HCT116 (cell line): ENCODE measurements at regions not wholly inside any gene's neighbourhood (a gene's known extent, or its start where the extent isn't known, plus 50 kb on each side); places are given as distances from the start of the nearest gene placed in this dataset.

Experiments used
- ATAC-seq: fragments of 200-7000 bp; cut with Tn5 transposase; 2 replicates; pipeline ENCODE4 v1.9.1; 2020; ENCODE audit warnings: mild to moderate bottlenecking, moderate library complexity
- BruUV-seq: library from RNA; stranded (reverse); fragments of 400-500 nt; replicated peaks from 2 replicates; lab custom pipeline; 2021; lab: Mats Ljungman, UMichigan
- CTCF ChIA-PET: fragments of 300-600 bp; sonication (Branson Sonifier 250); formaldehyde crosslinking; loops from one replicate; lab custom pipeline; 2021; ENCODE audit warnings: antibody characterized with exemption; lab: Charles Lee
- POLR2A ChIA-PET: fragments of 300-600, 350-600 bp; sonication (Branson Sonifier 250); formaldehyde crosslinking; loops from one replicate; lab custom pipeline; 2021; ENCODE audit warnings: antibody characterized with exemption; lab: Charles Lee
- RAD21 ChIA-PET, 2 experiments: fragments of 300-600 bp; sonication (Branson Sonifier 250); formaldehyde crosslinking; loops; one replicate each; lab custom pipeline; 2023; ENCODE audit warnings: low total read pairs in 2 of 2; ENCODE audit not compliant: uncharacterized antibody in 2 of 2, unreplicated experiment in 2 of 2, low non-redundant PET in 1 of 2; lab: Charles Lee
- DNase-seq: peaks from one replicate; pipeline ENCODE4 v3.0.0-alpha.2; 2010; ENCODE audit warnings: low read depth, low spot score
- H2AFZ ChIP-seq: fragments of 200-600 bp; shearing (Covaris generic), sonication (generic); 2 replicates; pipeline ENCODE4 v1.6.1; 2017; ENCODE audit warnings: low read depth, mixed run types, mixed read lengths, antibody characterized with exemption, low read length; ENCODE audit not compliant: poor library complexity, severe bottlenecking
- H3K27ac ChIP-seq: 2 replicates; pipeline ENCODE4 v1.5.1; 2012; ENCODE audit warnings: low read depth, low read length
- H3K27me3 ChIP-seq: fragments of 200-600 bp; sonication (generic); 2 replicates; pipeline ENCODE4 v1.6.1; 2016; ENCODE audit warnings: mixed run types, low read length, mixed read lengths; ENCODE audit not compliant: insufficient read depth
- H3K36me3 ChIP-seq, 2 experiments: fragments of 200-500 bp in 1 of 2; fragments of 200-600 bp in 1 of 2; sonication (Bioruptor generic) in 1 of 2; sonication (generic) in 1 of 2; 2 replicates each; pipeline versions ENCODE4 v1.5.1 to v1.6.1; 2014 to 2016; ENCODE audit warnings: low read length in 2 of 2, inconsistent platforms in 1 of 2, mixed read lengths in 1 of 2, mixed run types in 1 of 2; ENCODE audit not compliant: insufficient read depth in 2 of 2, control insufficient read depth in 1 of 2
- H3K4me1 ChIP-seq, 2 experiments: fragments of 200-600 bp in 1 of 2; sonication (generic) in 1 of 2; 2 replicates each; pipeline versions ENCODE4 v1.5.1 to v1.6.1; 2012 to 2017; ENCODE audit warnings: low read length in 2 of 2, inconsistent platforms in 1 of 2, mild to moderate bottlenecking in 1 of 2, mixed read lengths in 1 of 2, mixed run types in 1 of 2, moderate library complexity in 1 of 2; ENCODE audit not compliant: insufficient read depth in 2 of 2, control insufficient read depth in 1 of 2
- H3K4me2 ChIP-seq: fragments of 200-600 bp; sonication (generic); 2 replicates; pipeline ENCODE4 v1.6.1; 2017; ENCODE audit warnings: mixed run types, low read length, mixed read lengths
- H3K4me3 ChIP-seq, 2 experiments: fragments of 200-600 bp in 1 of 2; sonication (generic) in 1 of 2; replicated peaks in 1 of 2; 2 replicates each; pipeline ENCODE4 v1.5.1; 2011 to 2016; ENCODE audit warnings: low read length in 2 of 2, control low read depth in 1 of 2, low read depth in 1 of 2, mild to moderate bottlenecking in 1 of 2, mixed read lengths in 1 of 2, mixed run types in 1 of 2
- H3K79me2 ChIP-seq: fragments of 200-600 bp; sonication (generic); 2 replicates; pipeline ENCODE4 v1.6.1; 2017; ENCODE audit warnings: mild to moderate bottlenecking, mixed run types, low read length, moderate library complexity, mixed read lengths; ENCODE audit not compliant: insufficient read depth
- H3K9ac ChIP-seq: fragments of 200-600 bp; sonication (generic); 2 replicates; pipeline ENCODE4 v1.6.1; 2016; ENCODE audit warnings: low read length, mixed read lengths
- H3K9me2 ChIP-seq: fragments of 200-600 bp; sonication (generic), shearing (Covaris generic); 2 replicates; pipeline ENCODE4 v1.6.1; 2017; ENCODE audit warnings: mixed run types, mild to moderate bottlenecking, moderate library complexity; ENCODE audit not compliant: insufficient read depth
- H3K9me3 ChIP-seq, 2 experiments: fragments of 200-500 bp in 1 of 2; fragments of 200-600 bp in 1 of 2; sonication (Bioruptor generic) in 1 of 2; sonication (generic) in 1 of 2; 2 replicates each; pipeline ENCODE4 v1.6.1; 2014 to 2017; ENCODE audit warnings: low read length in 2 of 2, mixed read lengths in 2 of 2, inconsistent platforms in 1 of 2, low read depth in 1 of 2, mild to moderate bottlenecking in 1 of 2, mixed run types in 1 of 2, moderate library complexity in 1 of 2; ENCODE audit not compliant: control insufficient read depth in 1 of 2, insufficient read depth in 1 of 2
- H4K20me1 ChIP-seq: fragments of 200-600 bp; sonication (generic), shearing (Covaris generic); 2 replicates; pipeline ENCODE4 v1.6.1; 2017; ENCODE audit warnings: mixed run types, mild to moderate bottlenecking, moderate library complexity; ENCODE audit not compliant: insufficient read depth
- CEBPB ChIP-seq: IDR thresholded peaks from 2 replicates; pipeline ENCODE4 v1.6.1; 2012; ENCODE audit warnings: low read depth
- EGR1 ChIP-seq: IDR thresholded peaks from 2 replicates; pipeline ENCODE4 v1.6.1; 2012; ENCODE audit warnings: low read depth
- EZH2phosphoT487 ChIP-seq: fragments of 200-600 bp; IDR thresholded peaks from 2 replicates; pipeline ENCODE4 v1.6.1; 2018; ENCODE audit warnings: antibody characterized with exemption, borderline replicate concordance
- FOSL1 ChIP-seq: IDR thresholded peaks from 2 replicates; pipeline ENCODE4 v1.6.1; 2012; ENCODE audit warnings: low read depth
- JUND ChIP-seq: IDR thresholded peaks from 2 replicates; pipeline ENCODE4 v1.6.1; 2012
- POLR2AphosphoS5 ChIP-seq: IDR thresholded peaks from 2 replicates; pipeline ENCODE4 v1.6.1; 2011; ENCODE audit warnings: mild to moderate bottlenecking, low read depth, low read length, moderate library complexity
- RAD21 ChIP-seq: IDR thresholded peaks from 2 replicates; pipeline ENCODE4 v1.6.1; 2012; ENCODE audit warnings: low read depth, mild to moderate bottlenecking
- REST ChIP-seq: IDR thresholded peaks from 2 replicates; pipeline ENCODE4 v1.6.1; 2012; ENCODE audit warnings: low read depth
- SIN3A ChIP-seq: IDR thresholded peaks from 2 replicates; pipeline ENCODE4 v1.6.1; 2012; ENCODE audit warnings: low read depth
- SRF ChIP-seq: IDR thresholded peaks from 2 replicates; pipeline ENCODE4 v1.6.1; 2012; ENCODE audit warnings: low read depth
- ZBTB33 ChIP-seq: IDR thresholded peaks from 2 replicates; pipeline ENCODE4 v1.6.1; 2011; ENCODE audit warnings: mild to moderate bottlenecking, low read length, moderate library complexity; ENCODE audit not compliant: insufficient replicate concordance; ENCODE audit errors: extremely low read depth
- ZFX ChIP-seq: fragments of 450-650 bp; IDR thresholded peaks from 2 replicates; pipeline ENCODE4 v1.6.1; 2017
- ZNF274 ChIP-seq: fragments of 200-500 bp; sonication (Bioruptor generic); IDR thresholded peaks from 2 replicates; pipeline ENCODE4 v1.6.1; 2014; ENCODE audit warnings: mild to moderate bottlenecking, low read depth, low read length, inconsistent platforms
- intact Hi-C: fragments of 100-400 bp; cut with micrococcal nuclease; formaldehyde crosslinking; loops from 2 replicates; pipeline ENCODE4 v1.10.0; 2022
- TF ChIP-seq, protein P1 (sequence below): IDR thresholded peaks from 2 replicates; pipeline ENCODE4 v1.6.1; 2012
- TF ChIP-seq, protein P2 (sequence below), 3 experiments: fragments of 200-600 bp in 1 of 3; sonication (generic) in 1 of 3; IDR thresholded peaks in 2 of 3; conservative IDR thresholded peaks in 1 of 3; 2 replicates each; pipeline ENCODE4 v1.5.1; 2012 to 2017; ENCODE audit warnings: low read depth in 2 of 3, low read length in 2 of 3, antibody characterized with exemption in 1 of 3, borderline replicate concordance in 1 of 3, control low read depth in 1 of 3, mild to moderate bottlenecking in 1 of 3, mixed read lengths in 1 of 3, mixed run types in 1 of 3, moderate library complexity in 1 of 3; ENCODE audit not compliant: insufficient read depth in 1 of 3

DNA sequence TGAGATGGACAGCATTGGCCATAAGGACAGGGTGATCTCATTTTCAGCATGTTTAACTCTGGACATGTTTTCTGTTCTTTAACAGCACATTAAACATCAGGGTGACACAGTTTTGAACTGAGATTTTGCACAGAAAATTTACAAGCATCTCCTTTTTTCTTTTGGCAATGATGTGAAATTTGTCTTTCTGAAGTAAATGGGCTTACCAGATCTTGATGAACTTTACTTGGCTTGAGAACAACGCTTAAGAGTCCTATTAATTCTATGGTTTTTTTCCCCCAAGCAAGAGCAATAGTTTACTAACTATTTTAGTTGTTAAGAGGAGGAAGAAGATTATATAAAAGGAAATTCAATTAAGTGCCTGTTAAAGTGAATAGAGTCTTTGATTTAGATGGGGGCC, 491.0 kb downstream of the SNAPC1 start:
- DNase-seq = no peak

More for the DNA sequence above, 491.0 kb downstream of the SNAPC1 start:
- Histone ChIP-seq H3K27me3 (no peaks in the 10 kb centered on the region), H3K4me2 (no peak overlapping the region), H3K79me2 (no peaks in the 10 kb centered on the region), H3K4me1 (no peaks in the 10 kb centered on the region), H3K27ac (no peak overlapping the region), H4K20me1 (no peaks in the 10 kb centered on the region), H3K9ac (no peak overlapping the region), H3K4me3 (no peak overlapping the region), H2AFZ (no peak overlapping the region), H3K9me2 (no peaks in the 10 kb centered on the region), H3K9me3 (peaks cover 0 to 5% of the 10 kb centered on the region in 2 experiments; a peak in 1 of 4 replicates), H3K36me3 (no peaks in the 10 kb centered on the region)
- POLR2A ChIA-PET = no interaction called here
- TF ChIP-seq, protein P1, sequence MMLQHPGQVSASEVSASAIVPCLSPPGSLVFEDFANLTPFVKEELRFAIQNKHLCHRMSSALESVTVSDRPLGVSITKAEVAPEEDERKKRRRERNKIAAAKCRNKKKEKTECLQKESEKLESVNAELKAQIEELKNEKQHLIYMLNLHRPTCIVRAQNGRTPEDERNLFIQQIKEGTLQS = no peak
- TF ChIP-seq, protein P2, sequence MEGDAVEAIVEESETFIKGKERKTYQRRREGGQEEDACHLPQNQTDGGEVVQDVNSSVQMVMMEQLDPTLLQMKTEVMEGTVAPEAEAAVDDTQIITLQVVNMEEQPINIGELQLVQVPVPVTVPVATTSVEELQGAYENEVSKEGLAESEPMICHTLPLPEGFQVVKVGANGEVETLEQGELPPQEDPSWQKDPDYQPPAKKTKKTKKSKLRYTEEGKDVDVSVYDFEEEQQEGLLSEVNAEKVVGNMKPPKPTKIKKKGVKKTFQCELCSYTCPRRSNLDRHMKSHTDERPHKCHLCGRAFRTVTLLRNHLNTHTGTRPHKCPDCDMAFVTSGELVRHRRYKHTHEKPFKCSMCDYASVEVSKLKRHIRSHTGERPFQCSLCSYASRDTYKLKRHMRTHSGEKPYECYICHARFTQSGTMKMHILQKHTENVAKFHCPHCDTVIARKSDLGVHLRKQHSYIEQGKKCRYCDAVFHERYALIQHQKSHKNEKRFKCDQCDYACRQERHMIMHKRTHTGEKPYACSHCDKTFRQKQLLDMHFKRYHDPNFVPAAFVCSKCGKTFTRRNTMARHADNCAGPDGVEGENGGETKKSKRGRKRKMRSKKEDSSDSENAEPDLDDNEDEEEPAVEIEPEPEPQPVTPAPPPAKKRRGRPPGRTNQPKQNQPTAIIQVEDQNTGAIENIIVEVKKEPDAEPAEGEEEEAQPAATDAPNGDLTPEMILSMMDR (IDR thresholded peaks at IDR 0.05 in 2 of 3, conservative IDR thresholded peaks at IDR 0.05 in 1 of 3; ENCODE audit: borderline replicate concordance in 1 of 3, insufficient read depth in 1 of 3, low read depth in 2 of 3, low read length in 2 of 3) = no peak
- no peak for TF ChIP-seq SRF
- TF ChIP-seq SIN3A = no peak
- TF ChIP-seq ZBTB33 = no peak
- TF ChIP-seq ZFX = no peak
- no peak for TF ChIP-seq EZH2phosphoT487
- TF ChIP-seq JUND = no peak
- no peak for TF ChIP-seq CEBPB
- no peak for TF ChIP-seq FOSL1
- TF ChIP-seq RAD21 = no peak
- TF ChIP-seq EGR1 = no peak
- TF ChIP-seq POLR2AphosphoS5 = no peak
- no peak for TF ChIP-seq REST
- no peak for TF ChIP-seq ZNF274
- RAD21 ChIA-PET = no interaction called here
- CTCF ChIA-PET = no interaction called here
- no TSS peak for BruUV-seq
- intact Hi-C loops = no loop called here
- ATAC-seq = no peak
